GM19238 (cell line): ENCODE measurements at regions not wholly inside any gene's neighbourhood (a gene's known extent, or its start where the extent isn't known, plus 50 kb on each side); places are given as distances from the start of the nearest gene placed in this dataset.

ENCODE experiments used
- DNase-seq: peaks from one replicate; pipeline ENCODE4 v3.0.0; 2011; ENCODE audit warnings: low spot score; ENCODE audit not compliant: insufficient read length

- no peak for DNase-seq
These were observed 295.5 kb downstream of the DTWD2 start for GRCh38 chr5:118692811-118693342.

DNA sequence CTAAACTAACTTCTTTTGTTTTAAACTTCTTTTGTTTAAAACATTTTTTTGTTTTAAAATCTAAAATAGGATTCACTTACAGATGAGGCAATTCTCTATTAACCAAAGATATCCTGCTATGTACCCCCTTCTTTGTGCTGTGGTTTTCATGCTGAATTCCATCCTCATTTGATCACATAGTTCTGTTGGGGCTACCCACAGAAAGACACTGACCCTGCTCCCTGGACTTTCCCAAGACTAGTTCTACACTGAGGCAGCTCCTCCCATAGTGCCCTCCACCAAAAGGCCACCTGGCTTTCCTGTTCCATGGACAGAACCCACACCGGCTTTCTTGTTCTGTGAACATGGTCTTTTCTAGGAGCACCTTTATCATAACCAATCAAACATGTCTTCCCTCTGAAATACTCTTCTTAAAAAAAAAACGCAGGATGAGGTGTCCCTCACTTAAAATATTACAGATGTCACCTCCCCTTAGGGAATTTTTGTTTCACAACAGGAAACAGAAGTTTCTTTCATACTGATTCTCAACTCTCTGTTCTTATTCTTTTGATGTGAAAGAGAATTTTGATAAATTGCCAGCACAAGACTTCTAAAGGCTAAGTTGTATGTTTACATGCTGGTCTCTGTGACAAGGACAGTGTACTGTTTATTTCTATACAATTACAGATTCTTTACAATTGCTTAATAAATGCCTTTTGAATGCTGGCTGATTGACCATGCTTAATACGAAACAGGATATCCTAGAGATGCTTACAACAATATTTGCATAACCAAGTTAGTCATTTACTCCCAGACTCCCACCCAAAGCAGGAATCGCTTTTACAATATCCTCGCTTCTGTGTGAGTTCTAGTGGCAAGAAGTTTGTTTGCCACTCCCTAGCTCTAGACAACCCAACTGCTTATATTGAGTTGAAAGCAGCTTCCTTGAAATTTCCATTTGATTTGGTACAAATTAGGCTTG is 300.4 kb downstream of the DTWD2 start:
- DNase-seq = no peak

GRCh38 chr5:118687100-118687499 is 301.2 kb downstream of the DTWD2 start:
- DNase-seq = no peak

DNA sequence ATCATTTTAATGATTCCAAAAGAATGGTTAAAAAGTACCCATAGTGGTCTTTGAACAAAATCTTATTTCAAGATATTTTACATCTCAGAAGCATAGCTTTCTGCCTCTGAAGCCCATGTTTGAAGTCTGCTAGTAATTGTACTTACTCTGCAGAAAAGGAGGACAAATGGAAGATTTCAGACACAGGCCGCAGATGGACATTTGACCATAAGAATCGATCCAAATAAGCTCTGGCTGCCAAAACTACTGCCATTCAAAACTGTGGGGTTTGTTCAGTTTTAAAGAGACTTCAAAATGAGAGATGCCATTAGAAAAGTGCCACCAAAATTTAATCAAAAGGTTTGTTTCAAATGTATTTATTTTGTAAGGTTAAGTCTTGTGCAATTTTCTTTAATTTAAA is 306.7 kb downstream of the DTWD2 start:
- DNase-seq = no peak

DNA sequence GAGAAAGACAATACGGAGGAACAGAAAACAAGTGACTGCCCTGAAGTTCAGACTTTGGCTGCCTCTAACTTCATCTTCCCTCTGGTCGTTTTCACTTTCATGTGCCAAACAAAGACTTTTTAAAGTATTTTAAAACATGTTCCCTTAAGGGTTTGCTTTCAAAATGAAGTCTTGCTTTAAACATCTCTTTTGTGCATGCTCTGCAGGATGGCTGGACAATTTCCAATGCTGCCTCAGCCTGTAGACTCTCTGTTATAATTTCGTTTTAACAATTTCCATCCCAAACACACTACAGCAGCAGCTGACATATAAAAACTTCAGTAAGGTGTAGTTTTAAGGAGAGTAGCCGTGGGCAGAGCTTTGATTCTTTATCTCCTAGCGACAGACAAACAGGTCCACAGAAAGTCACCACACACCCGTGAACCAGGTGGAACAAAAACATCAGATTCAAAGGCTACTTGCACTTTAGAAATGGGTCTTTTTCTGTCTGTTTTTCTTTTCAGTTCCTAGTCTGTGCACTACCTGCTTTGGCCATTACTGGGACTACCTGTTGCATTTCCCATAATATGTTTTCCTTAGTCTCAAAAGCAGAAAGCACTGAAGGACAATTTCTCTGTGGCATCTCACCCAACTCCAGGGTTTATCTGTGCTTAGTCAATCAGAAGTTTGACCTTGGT is 308.9 kb downstream of the DTWD2 start:
- DNase-seq = no peak

GRCh38 chr5:118678746-118679145 is 309.6 kb downstream of the DTWD2 start:
- no peak for DNase-seq

GRCh38 chr5:118675247-118675646 is 313.1 kb downstream of the DTWD2 start:
- no peak for DNase-seq

DNA sequence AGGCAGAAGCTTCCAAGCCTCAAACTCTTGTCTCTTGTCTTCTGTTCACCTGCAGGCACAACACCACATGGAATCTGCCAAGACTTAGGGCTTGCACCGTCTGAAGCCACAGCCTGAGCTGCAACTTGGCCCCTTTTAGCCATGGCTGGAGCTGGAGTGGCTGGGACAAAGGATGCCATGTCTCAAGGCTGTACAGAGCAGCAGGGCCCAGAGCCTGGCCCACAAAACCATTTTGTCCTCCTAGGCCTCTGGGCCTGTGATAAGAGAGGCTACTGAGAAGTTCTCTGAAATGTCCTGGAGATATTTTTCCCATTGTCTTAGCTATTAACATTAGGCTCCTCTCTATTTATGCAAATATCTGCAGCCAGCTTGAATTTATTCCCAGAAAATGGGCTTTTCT is 330.8 kb downstream of the DTWD2 start:
- no peak for DNase-seq

DNA sequence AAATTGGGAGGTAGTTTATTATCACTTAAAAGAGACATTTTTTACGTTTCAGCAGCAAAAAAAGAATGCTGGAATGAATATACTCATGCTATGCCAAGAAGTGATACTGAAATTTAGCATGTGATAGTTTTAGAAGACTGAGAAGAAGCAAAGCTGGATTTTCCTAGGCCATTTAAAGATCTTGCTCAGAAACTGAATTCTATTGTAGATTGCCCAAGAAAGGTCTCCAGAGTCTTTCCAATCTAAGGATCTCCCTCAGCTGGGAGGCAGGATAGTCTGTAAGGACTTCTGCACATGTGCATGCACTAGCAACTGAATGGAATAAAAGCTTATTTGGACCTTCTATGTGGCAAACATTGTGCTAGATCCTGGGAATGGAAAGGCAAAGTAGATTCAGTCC is 334.5 kb downstream of the DTWD2 start:
- no peak for DNase-seq

- no peak for DNase-seq
These were observed 335.2 kb downstream of the DTWD2 start for GRCh38 chr5:118653183-118653582.

DNA sequence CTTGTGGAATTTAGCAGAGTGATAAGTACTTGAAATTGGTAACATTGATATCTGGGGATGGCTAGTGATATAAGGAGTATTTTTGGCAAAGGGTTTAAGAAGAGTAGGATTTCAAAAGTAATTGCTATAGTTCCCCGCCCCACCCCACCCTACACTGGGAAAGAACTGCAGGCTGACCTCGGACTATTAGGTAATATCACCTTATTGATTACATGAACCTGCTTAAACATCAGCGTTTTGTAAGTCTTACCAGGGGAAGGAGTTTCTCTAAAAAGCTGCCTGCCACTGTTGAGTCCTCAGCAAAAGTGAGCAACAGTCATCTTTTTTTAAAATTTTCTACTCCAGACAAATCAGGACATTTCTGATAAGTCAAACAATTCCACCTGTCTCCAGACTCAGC is 337.3 kb downstream of the DTWD2 start:
- DNase-seq = no peak

- DNase-seq = no peak
These were observed 340.8 kb downstream of the DTWD2 start for GRCh38 chr5:118647587-118647986.

DNA sequence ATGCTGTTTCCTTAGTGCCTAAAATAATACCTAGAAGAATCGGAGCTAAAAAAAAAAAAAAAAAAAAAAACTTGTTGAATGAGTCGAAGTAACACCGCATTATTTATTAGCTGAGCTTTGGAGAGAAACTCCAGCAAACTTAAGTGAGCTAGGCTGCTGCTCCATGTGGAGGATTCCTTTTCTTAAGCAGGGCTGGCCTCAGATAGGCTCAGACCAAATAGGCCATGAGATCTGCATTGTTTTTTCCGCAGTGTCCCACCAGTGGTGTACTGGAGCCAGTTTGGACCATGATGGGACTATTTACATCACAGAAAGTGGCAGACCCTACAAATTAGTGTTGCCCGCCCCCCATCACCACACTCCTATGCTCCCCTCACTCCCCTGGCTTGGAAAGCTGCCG is 341.4 kb downstream of the DTWD2 start:
- no peak for DNase-seq

DNA sequence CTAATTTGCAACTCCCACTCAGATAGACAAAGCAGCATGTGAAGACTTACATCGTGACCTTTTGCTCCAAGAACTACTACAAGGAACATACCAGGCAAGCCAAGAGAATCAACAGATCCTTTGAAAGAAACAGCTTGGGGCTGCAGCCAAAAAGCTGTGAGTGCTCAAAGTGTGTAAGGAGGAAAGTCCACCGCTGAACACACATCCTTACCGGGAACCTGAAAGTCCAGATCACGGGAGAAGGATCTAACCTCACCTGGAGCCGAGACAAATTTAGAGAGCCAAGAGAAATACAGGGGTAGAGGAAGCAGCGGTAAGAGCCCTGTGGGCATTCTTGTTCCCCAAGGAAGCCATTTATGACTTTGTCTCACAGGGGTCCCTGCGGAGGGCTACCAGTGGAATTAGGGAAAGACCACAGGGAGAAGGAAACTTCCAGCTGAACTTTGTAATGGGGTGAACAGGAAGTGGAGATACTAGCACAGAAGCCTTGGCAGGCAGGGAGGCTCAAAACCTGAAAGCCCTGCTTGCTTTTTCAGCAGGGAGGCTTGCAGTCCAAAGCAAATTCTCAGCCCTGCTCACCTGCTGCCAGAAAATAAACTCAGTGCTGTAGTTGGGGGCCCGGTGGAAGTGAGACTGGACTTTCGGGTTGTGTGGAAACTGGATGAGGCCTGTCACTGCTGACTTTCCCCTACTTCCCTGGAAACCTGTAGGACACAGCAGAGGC is 350.2 kb downstream of the DTWD2 start:
- no peak for DNase-seq

DNA sequence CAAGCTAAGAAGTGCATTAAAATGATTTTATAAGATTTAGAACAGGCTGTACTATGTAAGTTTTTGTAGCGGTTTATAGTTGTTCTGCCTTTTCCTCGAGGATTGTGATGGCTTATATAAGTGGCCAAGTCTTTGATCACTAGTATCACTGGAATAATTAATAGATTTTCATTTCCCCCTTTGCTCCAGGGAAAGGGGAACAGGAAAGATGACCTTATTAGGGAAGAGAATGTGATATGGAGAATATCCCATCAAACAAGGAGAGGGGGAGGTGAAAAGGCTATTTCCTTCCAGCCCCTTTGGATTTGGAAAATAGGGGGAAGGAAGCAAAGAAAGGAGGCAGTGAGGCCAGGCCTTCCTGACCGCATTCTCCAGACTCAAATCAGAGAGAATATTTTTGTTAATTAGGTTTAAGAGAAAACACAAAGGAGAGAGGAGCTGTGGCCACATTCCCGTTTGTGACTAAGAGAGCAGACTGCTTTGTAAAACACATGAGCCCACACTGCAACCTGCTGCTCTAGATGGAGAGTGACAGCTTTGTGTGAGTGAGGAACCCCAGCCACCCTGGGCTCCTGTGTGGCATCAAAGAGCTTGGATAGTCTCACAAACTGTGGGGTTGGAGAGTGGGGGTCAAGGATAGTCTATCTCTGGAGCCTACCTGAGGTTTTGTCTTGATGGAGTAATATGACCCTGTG is 359.5 kb downstream of the DTWD2 start:
- DNase-seq = no peak

GRCh38 chr5:118620233-118620632 is 368.1 kb downstream of the DTWD2 start:
- DNase-seq = no peak

GRCh38 chr5:118619823-118620222 is 368.5 kb downstream of the DTWD2 start:
- no peak for DNase-seq

- no peak for DNase-seq
These were observed 372.1 kb downstream of the DTWD2 start for GRCh38 chr5:118616281-118616680.

GRCh38 chr5:118614731-118615456 is 373.5 kb downstream of the DTWD2 start:
- DNase-seq = no peak

DNA sequence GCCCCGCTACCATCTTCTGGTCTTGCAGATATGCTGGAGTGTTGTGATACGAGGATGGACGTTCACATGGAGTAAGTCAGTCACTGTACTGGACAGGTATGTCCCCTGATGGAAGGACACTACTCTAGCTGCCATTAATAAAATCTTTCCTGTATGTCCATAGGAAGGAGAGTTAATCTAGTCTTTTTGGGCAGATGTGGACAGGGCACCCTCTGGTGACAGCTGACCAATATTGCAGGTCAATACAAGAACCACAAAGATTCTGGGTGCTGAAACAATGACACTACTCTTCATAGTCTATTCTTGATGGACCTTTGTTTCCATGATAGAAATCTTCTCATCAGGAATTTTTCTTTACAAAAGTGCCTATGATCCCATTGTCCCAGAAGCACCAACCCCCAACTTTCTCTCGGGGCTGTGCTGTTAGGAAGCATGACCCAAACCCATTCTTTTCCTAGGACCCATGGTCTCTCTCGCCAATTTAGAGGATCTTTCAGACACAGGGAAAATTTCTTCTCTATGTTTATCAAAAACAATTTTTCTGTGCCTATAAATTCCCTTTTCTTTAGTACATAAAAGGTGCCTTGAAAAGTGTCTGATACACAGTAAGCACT is 376.9 kb downstream of the DTWD2 start:
- DNase-seq = no peak
